CD8-positive, alpha-beta memory T cell (primary cell): ENCODE measurements at regions not wholly inside any gene's neighbourhood (a gene's known extent, or its start where the extent isn't known, plus 50 kb on each side); places are given as distances from the start of the nearest gene placed in this dataset.
"Not testable (repeated sequence)": the region's sequence is repeated elsewhere in the genome, so short reads cannot be mapped to it uniquely, and the experiment has no call there.

Source experiments
- CTCF ChIA-PET: fragments of 350-600 bp; sonication (Branson Sonifier 250); formaldehyde crosslinking; loops from one replicate; lab custom pipeline; 2021; ENCODE audit warnings: antibody characterized with exemption; lab: Charles Lee
- POLR2A ChIA-PET: fragments of 350-600 bp; sonication (Branson Sonifier 250); formaldehyde crosslinking; loops from one replicate; lab custom pipeline; 2021; ENCODE audit warnings: antibody characterized with exemption; lab: Charles Lee
- DNase-seq, 5 donors: peaks; one replicate each; pipeline versions ENCODE4 v3.0.0 to v3.0.0-alpha.2; 2020 to 2022; ENCODE audit warnings: mixed read lengths in 1 of 5
- H3K27ac ChIP-seq: one replicate; pipeline ENCODE4 v1.7.0; 2013; ENCODE audit warnings: low read depth, mild to moderate bottlenecking, low read length, moderate library complexity
- H3K27me3 ChIP-seq: 2 replicates; pipeline ENCODE4 v1.7.0; 2013; ENCODE audit warnings: low read length, mild to moderate bottlenecking; ENCODE audit not compliant: insufficient read depth, poor library complexity, severe bottlenecking
- H3K36me3 ChIP-seq: 2 replicates; pipeline ENCODE4 v1.7.0; 2013; ENCODE audit warnings: mild to moderate bottlenecking, low read length, moderate library complexity; ENCODE audit not compliant: insufficient read depth
- H3K4me1 ChIP-seq: 2 replicates; pipeline ENCODE4 v1.7.0; 2013; ENCODE audit warnings: mild to moderate bottlenecking, low read length, moderate library complexity; ENCODE audit not compliant: insufficient read depth
- H3K4me3 ChIP-seq: 2 replicates; pipeline ENCODE4 v1.7.0; 2013; ENCODE audit warnings: mild to moderate bottlenecking, low read length
- H3K9me3 ChIP-seq: 2 replicates; pipeline ENCODE4 v1.7.0; 2013; ENCODE audit warnings: mild to moderate bottlenecking, low read length
- H3K27ac Mint-ChIP-seq, 8 donors: one replicate each; pipeline ENCODE4 v1.8.0; 2020 to 2021; ENCODE audit warnings: mixed read lengths in 8 of 8, mild to moderate bottlenecking in 6 of 8, inconsistent platforms in 3 of 8, moderate library complexity in 3 of 8
- H3K27me3 Mint-ChIP-seq, 2 donors: one replicate each; pipeline ENCODE4 v1.8.0; 2020 to 2021; ENCODE audit warnings: mixed read lengths in 2 of 2, mild to moderate bottlenecking in 1 of 2, moderate library complexity in 1 of 2
- H3K36me3 Mint-ChIP-seq, 3 donors: one replicate each; pipeline ENCODE4 v1.8.0; 2020 to 2021; ENCODE audit warnings: mixed read lengths in 3 of 3, inconsistent platforms in 1 of 3, mild to moderate bottlenecking in 1 of 3
- H3K4me1 Mint-ChIP-seq, 3 donors: one replicate each; pipeline ENCODE4 v1.8.0; 2020 to 2021; ENCODE audit warnings: mixed read lengths in 3 of 3, inconsistent platforms in 1 of 3, mild to moderate bottlenecking in 1 of 3
- H3K4me3 Mint-ChIP-seq, 7 donors: one replicate each; pipeline ENCODE4 v1.8.0; 2020 to 2021; ENCODE audit warnings: mixed read lengths in 7 of 7, mild to moderate bottlenecking in 6 of 7, moderate library complexity in 4 of 7, inconsistent platforms in 2 of 7
- H3K9me3 Mint-ChIP-seq, 5 donors: one replicate each; pipeline ENCODE4 v1.8.0; 2020 to 2022; ENCODE audit warnings: mixed read lengths in 5 of 5, mild to moderate bottlenecking in 3 of 5, moderate library complexity in 2 of 5, inconsistent platforms in 1 of 5

GRCh38 chr10:9331583-9332008 is 1277.1 kb downstream of the GATA3 start:
- CTCF ChIA-PET: interaction anchor here (1.1 to 1.4 kb wide), 2 partner anchors 9 to 10 kb away, joined by 3 to 4 read pairs; no protein-coding TSS in a partner anchor
- POLR2A ChIA-PET: no interaction called here
- H3K27me3 Mint-ChIP-seq: peaks cover 8 to 32% of the 10 kb centered on the region in 2 donors

GRCh38 chr10:9334270-9334669 is 1279.8 kb downstream of the GATA3 start:
- no peaks in the 10 kb centered on the region for H3K9me3 Mint-ChIP-seq
- Histone ChIP-seq H3K36me3 (no peaks in the 10 kb centered on the region), H3K4me3 (no peak overlapping the region), H3K27ac (no peak overlapping the region), H3K9me3 (no peaks in the 10 kb centered on the region), H3K4me1 (no peaks in the 10 kb centered on the region), H3K27me3 (no peaks in the 10 kb centered on the region)
- no peak for DNase-seq
- H3K36me3 Mint-ChIP-seq: no peaks in the 10 kb centered on the region
- no peak overlapping the region for H3K4me3 Mint-ChIP-seq
- no peaks in the 10 kb centered on the region for H3K4me1 Mint-ChIP-seq
- peaks cover 11 to 23% of the 10 kb centered on the region in 2 donors for H3K27me3 Mint-ChIP-seq
- CTCF ChIA-PET: no interaction called here
- POLR2A ChIA-PET: no interaction called here
- no peak overlapping the region for H3K27ac Mint-ChIP-seq

More at GRCh38 chr10:9331583-9332008, 1277.1 kb downstream of the GATA3 start:
- Mint-ChIP-seq H3K4me3 (no peak overlapping the region), H3K27ac (no peak overlapping the region), H3K4me1 (no peaks in the 10 kb centered on the region), H3K36me3 (no peaks in the 10 kb centered on the region), H3K9me3 (no peaks in the 10 kb centered on the region)
- peak in 2 of 5 donors; percentile 24 to 32 for DNase-seq
- Histone ChIP-seq H3K4me1 (no peaks in the 10 kb centered on the region), H3K36me3 (no peaks in the 10 kb centered on the region), H3K9me3 (no peaks in the 10 kb centered on the region), H3K27ac (no peak overlapping the region), H3K4me3 (no peak overlapping the region), H3K27me3 (no peaks in the 10 kb centered on the region)

GRCh38 chr10:9339716-9340115 is 1285.2 kb downstream of the GATA3 start:
- Histone ChIP-seq H3K36me3 (no peaks in the 10 kb centered on the region), H3K9me3 (no peaks in the 10 kb centered on the region), H3K4me3 (no peak overlapping the region), H3K27me3 (no peaks in the 10 kb centered on the region), H3K4me1 (no peaks in the 10 kb centered on the region), H3K27ac (no peak overlapping the region)
- no peak for DNase-seq
- Mint-ChIP-seq H3K4me3 (no peak overlapping the region), H3K9me3 (no peaks in the 10 kb centered on the region), H3K27ac (no peak overlapping the region), H3K27me3 (peaks cover 6 to 12% of the 10 kb centered on the region in 2 donors), H3K4me1 (no peaks in the 10 kb centered on the region), H3K36me3 (no peaks in the 10 kb centered on the region)
- ChIA-PET CTCF (interaction anchor here (1.2 kb wide), 1 partner anchor 9 kb away, joined by 4 read pairs; no protein-coding TSS in a partner anchor), POLR2A (interaction anchor here (0.7 kb wide), 1 partner anchor 9 kb away, joined by 3 read pairs; no protein-coding TSS in a partner anchor)

GRCh38 chr10:9342885-9343570 is 1288.5 kb downstream of the GATA3 start:
- no peaks in the 10 kb centered on the region for H3K4me1 Mint-ChIP-seq
- no peaks in the 10 kb centered on the region for H3K4me1 ChIP-seq
- no peaks in the 10 kb centered on the region for H3K9me3 ChIP-seq
- H3K27me3 Mint-ChIP-seq: peaks cover 3 to 13% of the 10 kb centered on the region in 2 donors
- no peaks in the 10 kb centered on the region for H3K36me3 ChIP-seq
- H3K27ac Mint-ChIP-seq: no peak overlapping the region
- H3K9me3 Mint-ChIP-seq: peaks cover 0 to 11% (median 5%) of the 10 kb centered on the region in 5 donors
- no peaks in the 10 kb centered on the region for H3K36me3 Mint-ChIP-seq
- H3K27ac ChIP-seq: no peak overlapping the region
- H3K4me3 ChIP-seq: no peak overlapping the region
- POLR2A ChIA-PET: no interaction called here
- DNase-seq: peak in 1 of 5 donors; percentile 29
- CTCF ChIA-PET: no interaction called here
- no peaks in the 10 kb centered on the region for H3K27me3 ChIP-seq
- no peak overlapping the region for H3K4me3 Mint-ChIP-seq

- Mint-ChIP-seq H3K27me3 (peaks cover 9 to 25% of the 10 kb centered on the region in 2 donors), H3K9me3 (peaks cover 0 to 13% (median 5%) of the 10 kb centered on the region in 5 donors)
- H3K4me1 Mint-ChIP-seq, H3K27me3 ChIP-seq, H3K27ac Mint-ChIP-seq, H3K4me3 Mint-ChIP-seq, POLR2A ChIA-PET, H3K4me1 ChIP-seq, H3K9me3 ChIP-seq, H3K27ac ChIP-seq, H3K36me3 ChIP-seq, H3K36me3 Mint-ChIP-seq, H3K4me3 ChIP-seq, DNase-seq, CTCF ChIA-PET: not testable (repeated sequence)
Observed at GRCh38 chr10:9347933-9348332, 1293.4 kb downstream of the GATA3 start.

GRCh38 chr10:9357471-9357870 is 1303.0 kb downstream of the GATA3 start:
- POLR2A ChIA-PET: no interaction called here
- peaks cover 0 to 2% (median 0%) of the 10 kb centered on the region in 3 donors for H3K4me1 Mint-ChIP-seq
- no peaks in the 10 kb centered on the region for H3K27me3 ChIP-seq
- H3K27ac Mint-ChIP-seq: no peak overlapping the region
- peaks cover 0 to 18% of the 10 kb centered on the region in 2 donors for H3K27me3 Mint-ChIP-seq
- H3K9me3 ChIP-seq: no peaks in the 10 kb centered on the region
- H3K4me3 ChIP-seq: no peak overlapping the region
- no peak overlapping the region for H3K27ac ChIP-seq
- DNase-seq: no peak
- no peaks in the 10 kb centered on the region for H3K36me3 Mint-ChIP-seq
- peaks cover 0 to 7% (median 2%) of the 10 kb centered on the region in 5 donors for H3K9me3 Mint-ChIP-seq
- H3K4me3 Mint-ChIP-seq: no peak overlapping the region
- peaks cover 4% of the 10 kb centered on the region for H3K4me1 ChIP-seq
- CTCF ChIA-PET: no interaction called here
- H3K36me3 ChIP-seq: no peaks in the 10 kb centered on the region

GRCh38 chr10:9362721-9363120 is 1308.2 kb downstream of the GATA3 start:
- H3K4me1 Mint-ChIP-seq: peaks cover 0 to 9% (median 5%) of the 10 kb centered on the region in 3 donors
- no peak overlapping the region for H3K27ac Mint-ChIP-seq
- peaks cover 0 to 3% (median 0%) of the 10 kb centered on the region in 5 donors for H3K9me3 Mint-ChIP-seq
- Histone ChIP-seq H3K27ac (no peak overlapping the region), H3K27me3 (no peaks in the 10 kb centered on the region), H3K9me3 (no peaks in the 10 kb centered on the region), H3K4me3 (no peak overlapping the region), H3K4me1 (peaks cover 10% of the 10 kb centered on the region), H3K36me3 (no peaks in the 10 kb centered on the region)
- H3K4me3 Mint-ChIP-seq: no peak overlapping the region
- DNase-seq: no peak
- H3K36me3 Mint-ChIP-seq: peaks cover 0 to 1% (median 0%) of the 10 kb centered on the region in 3 donors
- CTCF ChIA-PET: no interaction called here
- POLR2A ChIA-PET: no interaction called here
- peaks cover 0 to 3% of the 10 kb centered on the region in 2 donors for H3K27me3 Mint-ChIP-seq

GRCh38 chr10:9379183-9379582 is 1324.7 kb downstream of the GATA3 start:
- Histone ChIP-seq H3K27ac (no peak overlapping the region), H3K4me3 (no peak overlapping the region), H3K36me3 (no peaks in the 10 kb centered on the region), H3K27me3 (no peaks in the 10 kb centered on the region), H3K9me3 (no peaks in the 10 kb centered on the region), H3K4me1 (no peaks in the 10 kb centered on the region)
- Mint-ChIP-seq H3K9me3 (no peaks in the 10 kb centered on the region), H3K4me3 (no peak overlapping the region), H3K36me3 (no peaks in the 10 kb centered on the region), H3K27me3 (peaks cover 7 to 9% of the 10 kb centered on the region in 2 donors), H3K27ac (no peak overlapping the region), H3K4me1 (no peaks in the 10 kb centered on the region)
- ChIA-PET POLR2A (no interaction called here), CTCF (no interaction called here)
- no peak for DNase-seq
